Cardiac muscle cell (in vitro differentiated cells and primary cell): ENCODE measurements at regions not wholly inside any gene's neighbourhood (a gene's known extent, or its start where the extent isn't known, plus 50 kb on each side); places are given as distances from the start of the nearest gene placed in this dataset.

Experiments
- DNase-seq, 2 donors: peaks; one replicate each; pipeline versions ENCODE4 v3.0.0 to v3.0.0-alpha.2; 2010 to 2017; ENCODE audit warnings: low read depth in 1 of 2, low spot score in 1 of 2
- H3K27ac ChIP-seq: fragments of 200-600 bp; sonication (generic); 2 replicates; pipeline ENCODE4 v1.5.1; 2016
- H3K27me3 ChIP-seq: fragments of 200-600 bp; sonication (generic); 2 replicates; pipeline ENCODE4 v1.6.0; 2016; ENCODE audit warnings: control low read depth
- H3K36me3 ChIP-seq: fragments of 200-600 bp; sonication (generic); 2 replicates; pipeline ENCODE4 v1.5.1; 2016; ENCODE audit warnings: control low read depth
- H3K4me1 ChIP-seq: fragments of 200-600 bp; sonication (generic); 2 replicates; pipeline ENCODE4 v1.8.1; 2017; ENCODE audit warnings: low read depth, mild to moderate bottlenecking, mixed run types
- H3K4me3 ChIP-seq: fragments of 200-600 bp; sonication (generic); 2 replicates; pipeline ENCODE4 v1.5.1; 2016; ENCODE audit warnings: mild to moderate bottlenecking
- H3K9me3 ChIP-seq: fragments of 200-600 bp; sonication (generic); 2 replicates; pipeline ENCODE4 v1.5.1; 2017; ENCODE audit warnings: low read depth, mild to moderate bottlenecking, control low read depth
- CTCF ChIP-seq: IDR thresholded peaks from 2 replicates; pipeline ENCODE4 v1.5.1; 2012; ENCODE audit warnings: low read depth, mild to moderate bottlenecking, low read length

- Histone ChIP-seq H3K4me3 (no peak overlapping the region), H3K9me3 (no peaks in the 10 kb centered on the region), H3K27ac (no peak overlapping the region), H3K4me1 (no peaks in the 10 kb centered on the region), H3K36me3 (no peaks in the 10 kb centered on the region), H3K27me3 (no peaks in the 10 kb centered on the region)
- DNase-seq, result no peak
- no peak for TF ChIP-seq CTCF
Observed at GRCh38 chr1:29429656-29430055, 193.3 kb downstream of the PTPRU start.

- DNase-seq, result no peak
- no peaks in the 10 kb centered on the region for H3K4me1 ChIP-seq
- no peaks in the 10 kb centered on the region for H3K36me3 ChIP-seq
- no peaks in the 10 kb centered on the region for H3K9me3 ChIP-seq
- H3K4me3 ChIP-seq, result no peak overlapping the region
- no peak for TF ChIP-seq CTCF
- no peak overlapping the region for H3K27ac ChIP-seq
- no peaks in the 10 kb centered on the region for H3K27me3 ChIP-seq
Observed at GRCh38 chr1:29428997-29429396, 192.7 kb downstream of the PTPRU start.

- Histone ChIP-seq H3K9me3 (no peaks in the 10 kb centered on the region), H3K4me3 (no peak overlapping the region), H3K27me3 (no peaks in the 10 kb centered on the region), H3K36me3 (no peaks in the 10 kb centered on the region), H3K4me1 (no peaks in the 10 kb centered on the region), H3K27ac (no peak overlapping the region)
- TF ChIP-seq CTCF, result no peak
- no peak for DNase-seq
Observed at GRCh38 chr1:29428280-29428615, 191.9 kb downstream of the PTPRU start.

- Histone ChIP-seq H3K36me3 (no peaks in the 10 kb centered on the region), H3K4me3 (no peak overlapping the region), H3K9me3 (no peaks in the 10 kb centered on the region), H3K27ac (no peak overlapping the region), H3K27me3 (no peaks in the 10 kb centered on the region), H3K4me1 (no peaks in the 10 kb centered on the region)
- no peak for DNase-seq
- TF ChIP-seq CTCF, result no peak
Observed at GRCh38 chr1:29427614-29428279, 191.4 kb downstream of the PTPRU start.

- no peak for DNase-seq
- Histone ChIP-seq H3K27ac (no peak overlapping the region), H3K36me3 (no peaks in the 10 kb centered on the region), H3K4me1 (no peaks in the 10 kb centered on the region), H3K27me3 (no peaks in the 10 kb centered on the region), H3K4me3 (no peak overlapping the region), H3K9me3 (no peaks in the 10 kb centered on the region)
- no peak for TF ChIP-seq CTCF
Observed at GRCh38 chr1:29426701-29427279, 190.5 kb downstream of the PTPRU start.
